HepG2 (cell line): ENCODE measurements at regions not wholly inside any gene's neighbourhood (a gene's known extent, or its start where the extent isn't known, plus 50 kb on each side); places are given as distances from the start of the nearest gene placed in this dataset.

Source experiments
- BCL6 ChIP-seq: IDR thresholded peaks from 2 replicates; pipeline ENCODE4 v1.6.1; 2016; ENCODE audit warnings: missing genetic modification reagents, missing compliant biosample characterization
- CEBPB ChIP-seq: IDR thresholded peaks from 2 replicates; pipeline ENCODE4 v1.6.1; 2011; ENCODE audit warnings: low read depth, low read length, improper control_type of control experiment, borderline replicate concordance
- CHD2 ChIP-seq: IDR thresholded peaks from 2 replicates; pipeline ENCODE4 v1.6.1; 2011; ENCODE audit warnings: low read depth, low read length, improper control_type of control experiment
- ELF4 ChIP-seq: sonication (generic); formaldehyde crosslinking; IDR thresholded peaks from 2 replicates; pipeline ENCODE4 v1.5.0; 2020; ENCODE audit warnings: missing genetic modification reagents, mild to moderate bottlenecking, moderate library complexity, borderline replicate concordance
- HOXA7 ChIP-seq: sonication (generic); formaldehyde crosslinking; IDR thresholded peaks from 2 replicates; pipeline ENCODE4 v1.8.1; 2022; ENCODE audit warnings: mild to moderate bottlenecking, missing genetic modification reagents, moderate library complexity
- KLF16 ChIP-seq, 2 experiments: sonication (generic) in 1 of 2; formaldehyde crosslinking in 1 of 2; IDR thresholded peaks; 2 replicates each; pipeline versions ENCODE4 v1.6.1 to v1.8.0; 2016 to 2023; ENCODE audit warnings: missing genetic modification reagents in 2 of 2, missing compliant biosample characterization in 1 of 2
- NBN ChIP-seq: fragments of 450-650 bp; conservative IDR thresholded peaks from 2 replicates; pipeline ENCODE4 v1.6.1; 2017
- SALL1 ChIP-seq: sonication (generic); formaldehyde crosslinking; IDR thresholded peaks from 2 replicates; pipeline ENCODE4 v1.8.0; 2022; ENCODE audit warnings: mild to moderate bottlenecking, missing genetic modification reagents
- ZNF558 ChIP-seq: sonication (generic); formaldehyde crosslinking; IDR thresholded peaks from 2 replicates; pipeline ENCODE4 v1.9.0; 2022; ENCODE audit warnings: mild to moderate bottlenecking, missing genetic modification reagents, borderline replicate concordance
- TF ChIP-seq, protein P1 (sequence below): sonication (generic); formaldehyde crosslinking; IDR thresholded peaks from 2 replicates; pipeline ENCODE4 v1.8.0; 2022; ENCODE audit warnings: mild to moderate bottlenecking, missing genetic modification reagents, moderate library complexity
- TF ChIP-seq, protein P2 (sequence below): sonication (generic); formaldehyde crosslinking; IDR thresholded peaks from 2 replicates; pipeline ENCODE4 v1.5.0; 2020; ENCODE audit warnings: mild to moderate bottlenecking, missing genetic modification reagents, moderate library complexity
- TF ChIP-seq, protein P3 (sequence below): fragments of 450-650 bp; IDR thresholded peaks from 2 replicates; pipeline ENCODE4 v1.6.1; 2017; ENCODE audit warnings: mild to moderate bottlenecking

DNA sequence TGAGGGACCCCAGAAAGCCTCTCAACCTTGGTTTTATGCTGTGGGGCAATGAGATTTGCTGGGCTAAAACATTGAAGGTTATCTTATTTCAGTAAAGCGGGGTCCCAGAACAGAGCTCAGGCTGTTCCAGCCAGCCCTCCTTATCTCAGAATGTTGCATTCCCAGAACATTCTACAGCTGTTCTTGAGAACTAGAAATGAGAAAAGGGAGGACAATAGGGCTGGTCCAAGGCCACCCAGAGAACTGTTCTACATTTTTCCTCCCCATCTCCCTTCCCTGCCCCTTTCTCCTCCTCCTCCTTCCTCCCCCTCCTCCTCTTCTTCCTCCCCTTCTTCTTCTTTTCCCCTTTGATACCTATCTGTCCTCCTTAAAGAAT lies 70.4 kb upstream of the SLC7A11 start:
- no peak for TF ChIP-seq HOXA7 (CRISPR knock-in tag)
- TF ChIP-seq, protein P1, sequence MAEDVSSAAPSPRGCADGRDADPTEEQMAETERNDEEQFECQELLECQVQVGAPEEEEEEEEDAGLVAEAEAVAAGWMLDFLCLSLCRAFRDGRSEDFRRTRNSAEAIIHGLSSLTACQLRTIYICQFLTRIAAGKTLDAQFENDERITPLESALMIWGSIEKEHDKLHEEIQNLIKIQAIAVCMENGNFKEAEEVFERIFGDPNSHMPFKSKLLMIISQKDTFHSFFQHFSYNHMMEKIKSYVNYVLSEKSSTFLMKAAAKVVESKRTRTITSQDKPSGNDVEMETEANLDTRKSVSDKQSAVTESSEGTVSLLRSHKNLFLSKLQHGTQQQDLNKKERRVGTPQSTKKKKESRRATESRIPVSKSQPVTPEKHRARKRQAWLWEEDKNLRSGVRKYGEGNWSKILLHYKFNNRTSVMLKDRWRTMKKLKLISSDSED (CRISPR knock-in tag), result no peak
- TF ChIP-seq, protein P2, sequence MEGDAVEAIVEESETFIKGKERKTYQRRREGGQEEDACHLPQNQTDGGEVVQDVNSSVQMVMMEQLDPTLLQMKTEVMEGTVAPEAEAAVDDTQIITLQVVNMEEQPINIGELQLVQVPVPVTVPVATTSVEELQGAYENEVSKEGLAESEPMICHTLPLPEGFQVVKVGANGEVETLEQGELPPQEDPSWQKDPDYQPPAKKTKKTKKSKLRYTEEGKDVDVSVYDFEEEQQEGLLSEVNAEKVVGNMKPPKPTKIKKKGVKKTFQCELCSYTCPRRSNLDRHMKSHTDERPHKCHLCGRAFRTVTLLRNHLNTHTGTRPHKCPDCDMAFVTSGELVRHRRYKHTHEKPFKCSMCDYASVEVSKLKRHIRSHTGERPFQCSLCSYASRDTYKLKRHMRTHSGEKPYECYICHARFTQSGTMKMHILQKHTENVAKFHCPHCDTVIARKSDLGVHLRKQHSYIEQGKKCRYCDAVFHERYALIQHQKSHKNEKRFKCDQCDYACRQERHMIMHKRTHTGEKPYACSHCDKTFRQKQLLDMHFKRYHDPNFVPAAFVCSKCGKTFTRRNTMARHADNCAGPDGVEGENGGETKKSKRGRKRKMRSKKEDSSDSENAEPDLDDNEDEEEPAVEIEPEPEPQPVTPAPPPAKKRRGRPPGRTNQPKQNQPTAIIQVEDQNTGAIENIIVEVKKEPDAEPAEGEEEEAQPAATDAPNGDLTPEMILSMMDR (CRISPR knock-in tag), result no peak
- TF ChIP-seq, protein P3, sequence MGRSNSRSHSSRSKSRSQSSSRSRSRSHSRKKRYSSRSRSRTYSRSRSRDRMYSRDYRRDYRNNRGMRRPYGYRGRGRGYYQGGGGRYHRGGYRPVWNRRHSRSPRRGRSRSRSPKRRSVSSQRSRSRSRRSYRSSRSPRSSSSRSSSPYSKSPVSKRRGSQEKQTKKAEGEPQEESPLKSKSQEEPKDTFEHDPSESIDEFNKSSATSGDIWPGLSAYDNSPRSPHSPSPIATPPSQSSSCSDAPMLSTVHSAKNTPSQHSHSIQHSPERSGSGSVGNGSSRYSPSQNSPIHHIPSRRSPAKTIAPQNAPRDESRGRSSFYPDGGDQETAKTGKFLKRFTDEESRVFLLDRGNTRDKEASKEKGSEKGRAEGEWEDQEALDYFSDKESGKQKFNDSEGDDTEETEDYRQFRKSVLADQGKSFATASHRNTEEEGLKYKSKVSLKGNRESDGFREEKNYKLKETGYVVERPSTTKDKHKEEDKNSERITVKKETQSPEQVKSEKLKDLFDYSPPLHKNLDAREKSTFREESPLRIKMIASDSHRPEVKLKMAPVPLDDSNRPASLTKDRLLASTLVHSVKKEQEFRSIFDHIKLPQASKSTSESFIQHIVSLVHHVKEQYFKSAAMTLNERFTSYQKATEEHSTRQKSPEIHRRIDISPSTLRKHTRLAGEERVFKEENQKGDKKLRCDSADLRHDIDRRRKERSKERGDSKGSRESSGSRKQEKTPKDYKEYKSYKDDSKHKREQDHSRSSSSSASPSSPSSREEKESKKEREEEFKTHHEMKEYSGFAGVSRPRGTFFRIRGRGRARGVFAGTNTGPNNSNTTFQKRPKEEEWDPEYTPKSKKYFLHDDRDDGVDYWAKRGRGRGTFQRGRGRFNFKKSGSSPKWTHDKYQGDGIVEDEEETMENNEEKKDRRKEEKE, result no peak
- no peak for TF ChIP-seq CHD2
- no peak for TF ChIP-seq SALL1 (CRISPR knock-in tag)
- no peak for TF ChIP-seq ZNF558 (CRISPR knock-in tag)
- TF ChIP-seq CEBPB, result no peak
- no peak for TF ChIP-seq ELF4 (CRISPR knock-in tag)
- no peak for TF ChIP-seq NBN
- no peak for TF ChIP-seq BCL6
- TF ChIP-seq KLF16 (CRISPR knock-in tag; IDR thresholded peaks at IDR 0.05), result no peak
